ENCODE measurements at regions not wholly inside any gene's neighbourhood (a gene's known extent, or its start where the extent isn't known, plus 50 kb on each side); places are given as distances from the start of the nearest gene placed in this dataset.

GRCh38 chr7:21029006-21029405 lies 242.3 kb upstream of the SP8 start:
- no peak overlapping the region for H3K4me3 ChIP-seq (ENCODE audit: low read depth, low read length)
- in situ Hi-C loops (cut with HindIII; ENCODE audit: low sequenced_read_pairs), result no loop called here
- no peak for TF ChIP-seq CTCF (IDR thresholded peaks at IDR 0.05; ENCODE audit: low read depth, low read length)
- DNase-seq (ENCODE audit: low read depth, low spot score), result no peak

- DNase-seq (ENCODE audit: low read depth, low spot score), result no peak
- in situ Hi-C loops (cut with HindIII; ENCODE audit: low sequenced_read_pairs), result no loop called here
- no peak for TF ChIP-seq CTCF (IDR thresholded peaks at IDR 0.05; ENCODE audit: low read depth, low read length)
- no peak overlapping the region for H3K4me3 ChIP-seq (ENCODE audit: low read depth, low read length)
Measured at GRCh38 chr7:21030237-21030871, 243.7 kb upstream of the SP8 start.

DNA sequence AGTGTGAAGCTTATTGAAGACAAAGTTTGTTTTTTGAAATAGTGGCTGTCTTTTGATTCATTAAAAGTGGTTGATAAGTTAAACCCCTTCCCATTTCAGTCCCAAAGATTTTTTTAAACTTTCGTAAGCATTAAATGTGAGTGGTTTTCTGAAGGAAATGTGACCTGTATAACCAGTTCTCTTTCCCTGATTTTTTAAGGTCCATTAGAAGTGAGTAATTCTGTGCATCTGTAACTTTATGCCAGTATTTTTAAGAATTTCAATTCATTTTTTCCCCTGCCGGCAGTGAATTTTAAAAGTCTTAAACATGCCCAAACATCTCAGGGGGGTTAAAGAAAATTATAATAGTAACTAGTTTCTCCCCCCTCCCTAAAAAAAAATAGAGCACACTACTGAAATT lies 254.6 kb upstream of the SP8 start:
- DNase-seq (ENCODE audit: low read depth, low spot score), result no peak
- in situ Hi-C loops (cut with HindIII; ENCODE audit: low sequenced_read_pairs), result no loop called here
- H3K4me3 ChIP-seq (ENCODE audit: low read depth, low read length), result no peak overlapping the region
- TF ChIP-seq CTCF (IDR thresholded peaks at IDR 0.05; ENCODE audit: low read depth, low read length), result no peak

- DNase-seq (ENCODE audit: low read depth, low spot score), result no peak
- no peak for TF ChIP-seq CTCF (IDR thresholded peaks at IDR 0.05; ENCODE audit: low read depth, low read length)
- in situ Hi-C loops (cut with HindIII; ENCODE audit: low sequenced_read_pairs), result no loop called here
- H3K4me3 ChIP-seq (ENCODE audit: low read depth, low read length), result no peak overlapping the region
Measured at GRCh38 chr7:21041666-21042065, 255.0 kb upstream of the SP8 start.

GRCh38 chr7:21044384-21044783 lies 257.7 kb upstream of the SP8 start:
- no peak overlapping the region for H3K4me3 ChIP-seq (ENCODE audit: low read depth, low read length)
- no peak for TF ChIP-seq CTCF (IDR thresholded peaks at IDR 0.05; ENCODE audit: low read depth, low read length)
- in situ Hi-C loops (cut with HindIII; ENCODE audit: low sequenced_read_pairs), result no loop called here
- DNase-seq (ENCODE audit: low read depth, low spot score), result no peak

DNA sequence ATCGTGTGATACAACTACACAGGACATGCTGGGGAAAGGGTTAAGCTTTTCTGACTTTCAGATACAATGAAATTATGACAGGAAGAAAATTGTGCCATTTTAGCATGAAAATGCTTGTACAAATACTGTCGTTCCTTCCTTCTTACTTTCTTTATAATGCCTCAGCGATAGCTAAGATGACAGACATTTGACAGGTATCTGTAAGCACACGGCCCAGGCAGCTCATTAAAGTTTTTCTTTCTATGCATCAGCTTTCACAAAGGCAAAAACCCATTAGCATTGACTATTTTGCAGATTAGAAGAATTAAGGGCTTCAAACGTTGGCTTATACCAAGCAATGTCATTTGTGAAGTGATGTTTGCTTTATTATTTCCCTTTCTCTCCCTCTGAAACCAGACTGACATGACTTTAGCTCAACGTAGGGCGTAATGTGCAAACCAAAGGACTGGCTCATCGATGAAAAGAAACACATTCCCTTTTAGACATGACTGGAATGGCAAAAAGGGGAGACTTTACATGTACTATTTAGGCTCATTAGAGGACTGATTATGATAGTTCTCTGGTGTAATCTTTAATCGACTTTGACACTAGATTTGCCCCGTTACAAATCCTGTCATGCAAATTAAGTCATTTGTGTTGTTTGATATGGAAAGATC lies 258.4 kb upstream of the SP8 start:
- in situ Hi-C loops (cut with HindIII; ENCODE audit: low sequenced_read_pairs), result no loop called here
- no peak for DNase-seq (ENCODE audit: low read depth, low spot score)
- H3K4me3 ChIP-seq (ENCODE audit: low read depth, low read length), result no peak overlapping the region
- TF ChIP-seq CTCF (IDR thresholded peaks at IDR 0.05; ENCODE audit: low read depth, low read length), result no peak

Data from astrocyte of the spinal cord (primary cell).